Suprapubic skin (tissue), 4 donors: ENCODE measurements at regions not wholly inside any gene's neighbourhood (a gene's known extent, or its start where the extent isn't known, plus 50 kb on each side); places are given as distances from the start of the nearest gene placed in this dataset.

Experiments
- DNase-seq, 2 donors: peaks; one replicate each; pipeline ENCODE4 v3.0.0-alpha.2; 2019; ENCODE audit warnings: low spot score in 2 of 2
- H3K27ac ChIP-seq: fragments of 200-600 bp; sonication (generic); one replicate; pipeline ENCODE4 v1.5.1; 2019
- H3K27me3 ChIP-seq: fragments of 200-600 bp; sonication (generic); one replicate; pipeline ENCODE4 v1.5.1; 2019
- H3K36me3 ChIP-seq: fragments of 200-600 bp; sonication (generic); one replicate; pipeline ENCODE4 v1.5.1; 2019
- H3K4me1 ChIP-seq: fragments of 200-600 bp; sonication (generic); one replicate; pipeline ENCODE4 v1.5.1; 2019
- H3K4me3 ChIP-seq: fragments of 200-600 bp; sonication (generic); one replicate; pipeline ENCODE4 v1.5.1; 2019; ENCODE audit warnings: mild to moderate bottlenecking
- H3K9me3 ChIP-seq: fragments of 200-600 bp; sonication (generic); one replicate; pipeline ENCODE4 v1.5.1; 2019
- EP300 ChIP-seq: sonication (generic); formaldehyde crosslinking; IDR thresholded peaks from one replicate; pipeline ENCODE4 v1.6.1; 2017; ENCODE audit warnings: antibody characterized with exemption
- POLR2A ChIP-seq, 2 donors: fragments of 450-650 bp; IDR thresholded peaks; one replicate each; pipeline ENCODE4 v1.6.1; 2017; ENCODE audit warnings: antibody characterized with exemption in 2 of 2, mild to moderate bottlenecking in 2 of 2, moderate library complexity in 2 of 2
- POLR2AphosphoS5 ChIP-seq, 3 donors: sonication (generic); formaldehyde crosslinking; IDR thresholded peaks; one replicate each; pipeline ENCODE4 v1.6.1; 2017; ENCODE audit warnings: antibody characterized with exemption in 3 of 3
- WGBS: methylation state at CpG from one replicate; pipeline ENCODE4 v1.1.5; 2018; 5-methylcytosine and 5-hydroxymethylcytosine counted together
- TF ChIP-seq, protein P1 (sequence below), 2 donors: fragments of 200-600 bp in 1 of 2; fragments of 450-650 bp in 1 of 2; sonication (generic) in 1 of 2; IDR thresholded peaks; one replicate each; pipeline ENCODE4 v1.5.1; 2016 to 2019; ENCODE audit warnings: antibody characterized with exemption in 2 of 2, mild to moderate bottlenecking in 1 of 2, moderate library complexity in 1 of 2

DNA sequence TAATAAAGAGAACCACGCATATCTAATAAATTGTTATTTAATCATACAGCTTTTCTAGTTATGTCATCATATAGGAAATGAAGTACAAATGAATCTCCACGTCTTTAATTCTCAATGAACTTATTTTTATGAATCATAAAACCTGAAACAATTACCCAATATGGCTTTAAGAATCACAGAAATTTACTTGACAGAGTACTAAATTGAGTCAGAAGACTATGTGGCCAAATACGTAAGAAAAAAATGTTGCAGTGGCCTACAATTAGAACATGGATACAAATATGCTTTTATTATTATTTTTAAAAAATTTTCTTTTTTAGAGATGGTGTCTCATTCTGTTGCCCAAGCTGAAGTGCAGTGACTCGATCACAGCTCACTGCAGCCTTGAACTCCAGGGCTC lies 584.7 kb upstream of the SLC35B3 start:
- 59% methylated on average over 4 of the region's 4 CpGs for WGBS
- H3K9me3 ChIP-seq, result no peaks in the 10 kb centered on the region
- no peaks in the 10 kb centered on the region for H3K36me3 ChIP-seq
- DNase-seq, result no peak
- TF ChIP-seq, protein P1, sequence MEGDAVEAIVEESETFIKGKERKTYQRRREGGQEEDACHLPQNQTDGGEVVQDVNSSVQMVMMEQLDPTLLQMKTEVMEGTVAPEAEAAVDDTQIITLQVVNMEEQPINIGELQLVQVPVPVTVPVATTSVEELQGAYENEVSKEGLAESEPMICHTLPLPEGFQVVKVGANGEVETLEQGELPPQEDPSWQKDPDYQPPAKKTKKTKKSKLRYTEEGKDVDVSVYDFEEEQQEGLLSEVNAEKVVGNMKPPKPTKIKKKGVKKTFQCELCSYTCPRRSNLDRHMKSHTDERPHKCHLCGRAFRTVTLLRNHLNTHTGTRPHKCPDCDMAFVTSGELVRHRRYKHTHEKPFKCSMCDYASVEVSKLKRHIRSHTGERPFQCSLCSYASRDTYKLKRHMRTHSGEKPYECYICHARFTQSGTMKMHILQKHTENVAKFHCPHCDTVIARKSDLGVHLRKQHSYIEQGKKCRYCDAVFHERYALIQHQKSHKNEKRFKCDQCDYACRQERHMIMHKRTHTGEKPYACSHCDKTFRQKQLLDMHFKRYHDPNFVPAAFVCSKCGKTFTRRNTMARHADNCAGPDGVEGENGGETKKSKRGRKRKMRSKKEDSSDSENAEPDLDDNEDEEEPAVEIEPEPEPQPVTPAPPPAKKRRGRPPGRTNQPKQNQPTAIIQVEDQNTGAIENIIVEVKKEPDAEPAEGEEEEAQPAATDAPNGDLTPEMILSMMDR (IDR thresholded peaks at IDR 0.05), result no peak
- no peak for TF ChIP-seq POLR2A (IDR thresholded peaks at IDR 0.05)
- TF ChIP-seq POLR2AphosphoS5 (IDR thresholded peaks at IDR 0.05), result no peak
- TF ChIP-seq EP300, result no peak
- no peak overlapping the region for H3K27ac ChIP-seq
- H3K4me1 ChIP-seq, result no peaks in the 10 kb centered on the region
- H3K4me3 ChIP-seq, result no peak overlapping the region
- no peaks in the 10 kb centered on the region for H3K27me3 ChIP-seq

DNA sequence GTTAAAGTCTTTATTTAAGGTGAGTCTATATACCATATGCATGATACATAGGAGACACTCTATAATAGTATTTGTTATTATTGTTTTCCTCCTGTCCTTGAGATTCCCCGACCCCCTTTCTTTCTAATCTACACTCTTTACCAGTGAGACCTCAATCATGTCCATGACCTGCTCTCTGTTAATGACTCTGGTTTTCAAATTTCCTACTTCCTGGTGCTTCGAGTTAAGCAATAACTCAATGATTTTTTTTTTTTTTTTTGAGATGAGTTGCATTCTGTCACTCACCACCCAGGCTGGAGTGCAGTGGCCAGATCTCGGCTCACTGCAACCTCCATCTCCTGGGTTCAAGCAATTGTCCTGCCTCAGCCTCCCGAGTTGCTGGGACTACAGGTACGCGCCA lies 574.6 kb upstream of the SLC35B3 start:
- no peak for DNase-seq

DNA sequence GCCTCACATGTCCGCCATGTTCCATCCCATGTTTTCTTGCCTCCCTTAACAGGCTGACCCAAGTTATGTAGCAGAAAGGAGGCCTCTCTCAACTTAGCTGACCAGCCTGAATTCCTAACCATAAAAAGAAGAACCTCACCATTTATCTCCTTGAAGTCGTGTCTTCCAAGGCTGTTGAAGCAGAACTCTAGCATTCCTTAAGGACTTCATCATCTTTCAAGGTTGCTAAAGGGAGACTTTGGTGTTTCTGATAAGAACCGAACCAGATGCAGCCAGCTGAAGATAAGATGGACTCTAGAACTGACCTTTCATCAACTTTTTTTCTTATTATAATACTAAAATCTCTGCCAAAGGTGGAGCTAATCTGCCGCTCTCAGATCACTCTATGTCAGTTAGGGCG lies 571.7 kb upstream of the SLC35B3 start:
- Histone ChIP-seq H3K27ac (no peak overlapping the region), H3K27me3 (no peaks in the 10 kb centered on the region), H3K36me3 (no peaks in the 10 kb centered on the region), H3K4me3 (no peak overlapping the region), H3K4me1 (no peaks in the 10 kb centered on the region), H3K9me3 (no peaks in the 10 kb centered on the region)
- no peak for DNase-seq
- TF ChIP-seq EP300, result no peak
- 85% methylated on average over 5 of the region's 5 CpGs for WGBS

More for the DNA sequence above, 574.6 kb upstream of the SLC35B3 start:
- H3K4me3 ChIP-seq, result no peak overlapping the region
- WGBS, result 57% methylated on average over 6 of the region's 6 CpGs
- no peak overlapping the region for H3K27ac ChIP-seq
- TF ChIP-seq EP300 (no peak), POLR2A (IDR thresholded peaks at IDR 0.05) (no peak), POLR2AphosphoS5 (IDR thresholded peaks at IDR 0.05) (no peak)
- TF ChIP-seq, protein P1 (IDR thresholded peaks at IDR 0.05), result no peak
- H3K27me3 ChIP-seq, result no peaks in the 10 kb centered on the region
- H3K4me1 ChIP-seq, result no peaks in the 10 kb centered on the region
- H3K9me3 ChIP-seq, result no peaks in the 10 kb centered on the region
- H3K36me3 ChIP-seq, result no peaks in the 10 kb centered on the region

GRCh38 chr6:9002833-9003232 lies 567.5 kb upstream of the SLC35B3 start:
- Histone ChIP-seq H3K36me3 (no peaks in the 10 kb centered on the region), H3K9me3 (no peaks in the 10 kb centered on the region), H3K27ac (no peak overlapping the region), H3K4me3 (no peak overlapping the region), H3K4me1 (no peaks in the 10 kb centered on the region), H3K27me3 (no peaks in the 10 kb centered on the region)
- 55% methylated on average over 6 of the region's 6 CpGs for WGBS
- no peak for DNase-seq
- TF ChIP-seq, protein P1 (IDR thresholded peaks at IDR 0.05), result no peak
- TF ChIP-seq POLR2AphosphoS5 (IDR thresholded peaks at IDR 0.05) (no peak), EP300 (no peak), POLR2A (IDR thresholded peaks at IDR 0.05) (no peak)

DNA sequence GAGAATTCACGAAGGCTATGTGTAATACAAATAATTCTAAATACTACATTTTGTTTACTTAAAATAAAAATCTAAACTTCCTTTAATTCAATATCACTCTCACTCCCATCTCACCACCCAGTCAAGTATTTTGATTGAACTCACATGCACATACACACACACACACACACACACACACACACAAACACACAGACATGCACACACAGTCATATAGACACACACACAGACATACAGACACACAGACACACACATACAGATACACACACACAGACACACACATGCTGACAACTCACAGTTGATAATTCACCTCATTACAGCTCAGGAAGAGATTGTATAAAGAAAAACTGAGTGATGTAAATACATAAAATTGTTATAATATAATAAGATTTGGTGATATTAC lies 559.8 kb upstream of the SLC35B3 start:
- Histone ChIP-seq H3K4me1 (no peaks in the 10 kb centered on the region), H3K4me3 (no peak overlapping the region), H3K27ac (no peak overlapping the region), H3K36me3 (no peaks in the 10 kb centered on the region), H3K27me3 (no peaks in the 10 kb centered on the region), H3K9me3 (no peaks in the 10 kb centered on the region)
- TF ChIP-seq, protein P1 (IDR thresholded peaks at IDR 0.05), result no peak
- no peak for TF ChIP-seq POLR2AphosphoS5 (IDR thresholded peaks at IDR 0.05)
- TF ChIP-seq EP300, result no peak
- TF ChIP-seq POLR2A (IDR thresholded peaks at IDR 0.05), result no peak
- 94% methylated on average over 1 of the region's 1 CpG for WGBS
- no peak for DNase-seq

DNA sequence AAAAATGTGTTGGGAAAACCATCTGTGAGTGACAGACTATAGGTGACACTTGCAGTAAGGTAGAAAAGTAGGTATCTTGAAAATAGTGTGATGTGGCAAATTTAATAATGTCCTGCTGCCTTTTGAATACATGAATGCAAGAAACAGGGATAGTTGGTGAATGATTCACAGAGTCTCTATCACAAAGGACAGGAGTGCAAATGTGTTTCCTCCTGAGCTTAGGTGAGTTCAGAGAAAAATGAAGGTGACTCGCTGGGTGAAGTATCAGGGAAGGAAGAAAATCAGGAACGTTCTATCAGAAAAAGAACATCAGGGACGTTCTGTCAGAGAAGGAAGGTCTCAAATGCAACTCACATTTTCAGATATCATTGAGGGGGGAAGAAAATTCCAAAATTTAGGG lies 557.8 kb upstream of the SLC35B3 start:
- TF ChIP-seq POLR2A (IDR thresholded peaks at IDR 0.05) (no peak), POLR2AphosphoS5 (IDR thresholded peaks at IDR 0.05) (no peak)
- TF ChIP-seq, protein P1 (IDR thresholded peaks at IDR 0.05), result no peak
- Histone ChIP-seq H3K27ac (no peak overlapping the region), H3K4me1 (no peaks in the 10 kb centered on the region), H3K9me3 (no peaks in the 10 kb centered on the region), H3K4me3 (no peak overlapping the region), H3K27me3 (no peaks in the 10 kb centered on the region), H3K36me3 (no peaks in the 10 kb centered on the region)
- WGBS, result 93% methylated on average over 3 of the region's 3 CpGs
- DNase-seq, result no peak
